CD4-positive, alpha-beta T cell treated with Interferon alpha-2 for 1 hour (primary cell): ENCODE measurements at regions not wholly inside any gene's neighbourhood (a gene's known extent, or its start where the extent isn't known, plus 50 kb on each side); places are given as distances from the start of the nearest gene placed in this dataset.
"Not testable (repeated sequence)": the region's sequence is repeated elsewhere in the genome, so short reads cannot be mapped to it uniquely, and the experiment has no call there.

Experiments
- DNase-seq, 2 donors: peaks; one replicate each; pipeline ENCODE4 v3.0.0-alpha.2; 2020 to 2022

DNA sequence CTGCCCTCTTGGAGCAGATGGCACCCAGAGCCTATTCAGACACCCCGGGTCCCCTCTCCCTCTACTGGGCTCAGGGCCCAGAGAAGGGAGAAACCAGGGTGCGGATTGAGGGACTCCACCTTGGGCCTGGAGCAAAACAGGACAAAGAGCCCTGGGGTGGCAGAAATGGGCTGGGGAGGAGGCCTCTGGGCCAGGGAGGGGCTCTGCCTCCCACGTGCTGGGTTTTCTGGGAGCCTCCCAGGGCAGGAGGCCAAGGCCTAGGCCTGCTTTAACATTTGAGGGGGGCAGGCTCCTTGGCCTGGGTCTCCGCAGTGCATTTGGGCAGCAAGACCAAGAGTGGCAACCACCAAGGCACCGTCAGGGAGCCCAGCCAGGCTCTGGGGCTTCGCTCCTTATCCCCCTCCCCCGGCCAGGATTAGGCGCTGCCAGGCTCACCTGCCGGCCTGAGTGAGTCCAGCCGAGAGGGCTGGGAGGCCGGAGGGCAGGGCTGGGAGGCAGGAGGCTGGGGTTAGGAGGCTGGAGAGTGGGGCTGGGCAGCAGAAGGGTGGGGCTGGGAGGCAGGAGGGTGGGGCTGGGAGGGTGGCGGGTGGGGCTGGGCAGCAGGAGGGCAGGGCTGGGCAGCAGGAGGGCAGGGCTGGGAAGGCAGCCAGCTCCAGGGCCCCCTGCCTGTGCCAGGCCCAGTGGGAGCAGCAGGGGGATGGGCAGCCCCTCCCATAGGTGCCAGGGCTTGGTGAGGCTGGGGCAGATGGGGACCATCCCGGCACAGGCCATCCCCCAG lies 101.8 kb upstream of the EIF5 start:
- no peak for DNase-seq

GRCh38 chr14:103232831-103233319 lies 101.2 kb upstream of the EIF5 start:
- DNase-seq: no peak

GRCh38 chr14:103233328-103233727 lies 100.7 kb upstream of the EIF5 start:
- no peak for DNase-seq

- not testable (repeated sequence) for DNase-seq
Observed at GRCh38 chr14:103234826-103235225, 99.2 kb upstream of the EIF5 start.

- DNase-seq: not testable (repeated sequence)
Observed at GRCh38 chr14:103235506-103235905, 98.5 kb upstream of the EIF5 start.

GRCh38 chr14:103239751-103240150 lies 94.3 kb upstream of the EIF5 start:
- DNase-seq: no peak

DNA sequence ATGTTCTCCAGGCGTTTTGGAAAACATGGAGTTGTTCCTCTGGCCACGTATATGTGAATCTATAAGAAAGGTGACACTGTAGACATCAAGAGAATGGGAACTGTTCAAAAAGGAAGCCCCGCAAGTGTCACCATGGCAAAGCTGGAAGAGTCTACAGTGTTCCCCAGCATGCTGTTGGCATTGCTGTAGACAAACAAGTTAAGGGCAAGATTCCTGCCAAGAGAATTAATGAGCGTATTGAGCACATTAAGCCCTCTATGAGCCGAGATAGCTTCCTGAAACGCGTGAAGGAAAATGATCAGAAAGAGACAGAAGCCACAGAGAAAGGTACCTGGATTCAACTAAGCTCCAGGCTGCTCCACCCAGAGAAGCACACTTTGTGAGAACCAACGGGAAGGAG lies 92.5 kb upstream of the EIF5 start:
- DNase-seq: no peak

- DNase-seq: no peak
Observed at GRCh38 chr14:103243764-103244737, 90.0 kb upstream of the EIF5 start.

GRCh38 chr14:103245624-103246031 lies 88.4 kb upstream of the EIF5 start:
- not testable (repeated sequence) for DNase-seq

DNA sequence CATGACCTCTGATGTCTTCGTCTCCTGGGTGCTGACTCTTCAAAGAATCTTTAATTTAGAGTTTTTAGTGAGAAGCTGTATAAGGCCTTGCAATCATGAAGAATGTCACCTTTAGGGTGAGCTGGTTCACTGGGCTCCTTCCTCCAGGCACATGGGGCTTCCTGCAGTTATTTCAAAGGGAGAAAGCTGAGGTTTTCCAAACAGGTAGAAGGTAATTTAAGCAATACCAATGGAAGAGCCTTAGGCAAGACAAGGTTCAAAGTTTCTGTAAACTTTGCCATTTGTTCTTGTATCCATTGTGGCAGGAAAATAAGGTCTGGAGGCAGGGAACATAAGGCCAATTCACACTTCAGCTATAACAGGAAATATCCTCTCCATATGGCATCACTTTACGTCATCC lies 88.0 kb upstream of the EIF5 start:
- DNase-seq: no peak

- DNase-seq: no peak
Observed at GRCh38 chr14:103247169-103247606, 86.8 kb upstream of the EIF5 start.

DNA sequence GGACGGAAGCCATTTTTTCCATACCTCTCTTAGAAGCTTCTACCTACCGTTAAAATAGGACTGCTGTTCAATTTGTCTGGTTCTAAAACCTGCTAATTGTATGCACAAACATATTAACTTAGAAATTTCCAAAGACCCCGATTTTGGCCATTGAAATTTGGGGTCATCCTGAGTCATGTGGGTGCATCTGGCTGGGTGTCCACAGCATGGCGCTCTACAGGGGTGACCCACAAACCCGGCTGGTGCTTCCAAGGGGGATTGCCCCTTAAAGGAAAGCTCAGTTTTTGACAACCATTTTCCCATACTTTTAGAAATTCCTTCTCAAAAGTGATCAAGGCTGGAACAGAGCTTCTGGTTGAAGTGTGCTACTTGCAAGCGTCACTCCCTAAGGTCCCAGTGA lies 83.9 kb upstream of the EIF5 start:
- DNase-seq: no peak

DNA sequence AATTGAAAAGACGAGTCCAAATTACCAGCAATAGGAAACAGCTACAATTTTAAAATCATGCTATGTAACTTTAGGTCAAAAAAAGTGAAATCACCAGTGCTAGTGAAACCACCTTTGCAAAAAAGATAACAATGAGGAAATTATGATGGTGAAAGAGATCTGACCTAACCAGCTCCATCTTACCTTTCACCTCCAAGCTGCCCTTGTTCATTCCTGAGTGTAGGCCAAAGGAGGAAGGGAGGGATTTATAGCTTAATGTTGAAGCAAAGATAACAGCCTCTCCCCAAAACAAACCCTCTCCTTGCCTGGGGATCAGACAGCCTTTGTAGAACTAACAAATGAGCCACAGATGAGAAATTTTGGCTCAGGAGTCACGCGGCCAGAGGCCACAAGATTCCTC lies 83.2 kb upstream of the EIF5 start:
- no peak for DNase-seq

DNA sequence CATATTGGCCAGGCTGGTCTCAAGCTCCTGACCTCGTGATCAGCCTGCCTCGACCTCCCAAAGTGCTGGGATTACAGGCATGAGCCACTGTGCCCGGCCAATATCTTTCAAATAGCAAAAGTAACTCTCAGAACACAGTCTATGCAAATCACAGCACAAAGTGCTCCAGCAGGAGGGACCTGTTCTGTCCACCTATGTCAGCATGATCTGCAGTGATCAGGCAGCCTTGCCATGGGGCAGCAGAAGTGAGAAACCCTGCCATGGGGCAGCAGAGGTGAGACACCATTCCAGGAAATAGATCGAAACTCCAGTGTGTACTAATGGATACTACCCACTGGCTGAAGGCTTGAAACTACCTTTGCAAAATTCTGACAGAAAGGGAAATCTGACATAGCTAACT lies 78.5 kb upstream of the EIF5 start:
- DNase-seq: no peak

DNA sequence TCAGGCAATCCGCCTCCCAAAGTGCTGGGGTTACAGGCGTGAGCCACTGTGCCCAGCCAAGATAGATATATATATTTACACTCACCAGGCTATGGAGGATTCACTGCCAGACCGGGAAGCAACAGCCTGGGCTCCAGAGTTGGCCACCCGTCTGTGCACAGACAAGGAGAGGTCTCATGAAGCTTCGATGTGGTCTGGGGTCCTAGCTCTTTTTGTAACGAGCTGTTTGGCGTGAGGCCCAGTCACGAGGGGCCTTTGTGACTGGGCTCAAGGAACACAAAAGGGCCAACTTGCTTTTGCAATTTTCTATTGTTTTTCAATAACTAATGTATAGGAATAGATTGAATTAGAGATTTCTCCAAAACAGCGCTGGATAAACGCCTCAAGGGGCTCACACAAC lies 77.6 kb upstream of the EIF5 start:
- no peak for DNase-seq

GRCh38 chr14:103257211-103257962 lies 76.7 kb upstream of the EIF5 start:
- DNase-seq: no peak

DNA sequence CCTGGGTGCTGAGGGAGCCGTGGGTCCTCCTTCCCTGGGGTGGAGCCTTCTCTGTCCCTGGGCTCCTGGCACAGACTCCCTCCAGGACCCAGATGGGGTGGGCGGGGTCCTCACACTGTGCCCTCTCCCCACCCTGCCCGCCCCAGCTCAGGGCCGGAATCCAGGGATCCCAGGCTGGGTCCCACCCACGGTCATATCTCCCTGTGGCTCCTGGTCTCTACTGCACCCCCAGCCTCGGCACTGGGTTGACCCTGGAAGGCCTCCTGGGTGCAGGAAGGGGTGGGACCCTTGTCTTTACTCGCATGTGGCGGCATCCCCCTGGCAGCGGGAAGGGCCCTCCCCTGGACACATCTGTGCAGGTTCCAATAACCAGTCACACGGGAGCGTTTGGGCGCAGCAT lies 75.8 kb upstream of the EIF5 start:
- no peak for DNase-seq

DNA sequence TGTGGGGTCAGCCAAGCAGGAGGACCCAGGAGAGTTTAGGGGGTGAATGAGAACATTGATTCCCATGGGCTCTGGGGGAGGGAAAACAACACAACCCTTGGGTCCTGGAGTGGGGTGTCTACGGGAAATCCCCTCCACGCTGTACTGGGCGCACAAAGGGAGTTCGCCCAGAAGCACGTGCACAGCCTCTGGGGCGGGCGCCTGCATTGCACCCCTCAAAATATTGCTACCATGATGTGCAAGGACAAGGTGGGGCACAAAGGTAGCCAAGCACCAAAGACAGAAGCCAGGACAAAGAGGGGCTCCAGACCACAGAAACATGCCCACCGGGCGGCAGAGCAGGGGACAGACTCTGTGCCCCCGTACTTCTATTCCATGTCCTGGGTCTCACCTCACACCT lies 74.9 kb upstream of the EIF5 start:
- no peak for DNase-seq

DNA sequence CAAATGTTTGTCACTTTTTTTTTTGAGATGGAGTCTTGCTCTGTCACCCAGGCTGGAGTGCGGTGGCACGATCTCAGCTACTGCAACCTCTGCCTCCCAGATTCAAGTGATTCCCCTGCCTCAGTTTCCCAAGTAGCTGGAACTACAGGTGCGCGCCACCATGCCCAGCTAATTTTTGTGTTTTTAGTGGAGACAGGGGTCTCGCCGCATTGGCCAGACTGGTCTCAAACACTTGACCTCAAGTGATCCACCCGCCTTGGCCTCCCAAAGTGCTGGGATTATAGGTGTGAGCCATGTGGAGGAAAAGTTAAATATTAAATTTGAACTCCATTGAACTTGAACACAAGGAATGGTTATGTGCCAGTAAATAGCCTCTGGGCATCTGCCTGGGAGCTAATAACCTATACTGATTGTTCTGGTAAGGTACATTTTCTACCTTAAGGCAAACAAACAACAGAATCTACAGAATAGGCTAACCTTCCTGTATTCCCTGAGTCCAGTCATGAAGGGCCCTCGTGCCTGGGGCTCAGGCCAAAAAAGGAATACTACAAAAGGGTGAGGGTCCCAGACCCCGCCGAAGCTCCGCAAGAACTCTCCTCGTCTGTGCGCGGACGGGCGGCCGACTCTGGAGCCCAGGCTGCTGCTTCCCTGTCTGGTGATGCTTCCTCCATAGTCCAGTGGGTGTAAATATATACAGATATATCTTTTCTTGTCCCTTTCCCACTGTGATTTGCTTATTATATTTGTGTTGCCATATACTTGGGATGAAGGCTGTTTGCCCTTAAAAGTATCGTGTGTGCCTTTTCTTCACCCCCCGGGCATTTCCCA lies 74.0 kb upstream of the EIF5 start:
- DNase-seq: no peak

DNA sequence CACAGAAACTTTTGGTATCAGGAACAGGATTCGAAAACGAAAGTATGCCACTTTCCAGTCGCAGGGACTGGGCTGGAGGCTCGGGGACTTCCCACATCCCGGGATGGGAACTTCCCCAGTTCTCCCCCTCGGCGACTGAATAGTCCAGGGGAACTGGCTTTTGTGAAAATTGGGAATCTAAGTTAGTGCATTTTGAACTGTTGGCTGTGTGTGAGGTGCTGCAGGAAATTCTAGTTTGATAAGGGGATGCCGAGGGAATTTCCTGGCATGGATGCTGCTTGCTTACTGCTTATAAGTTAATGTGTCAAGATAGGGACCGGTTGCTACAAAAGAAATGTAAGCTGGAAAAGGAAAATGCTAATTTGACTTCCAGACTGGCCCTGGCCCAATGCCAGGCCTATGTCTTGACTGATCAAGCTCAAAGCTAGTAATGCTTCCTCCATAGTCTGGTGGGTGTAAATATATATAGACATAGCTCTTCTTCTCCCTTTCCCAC lies 73.4 kb upstream of the EIF5 start:
- DNase-seq: peak in 1 of 2 donors; percentile 3

- DNase-seq: no peak
Observed at GRCh38 chr14:103267226-103267910, 66.7 kb upstream of the EIF5 start.
